H9 (cell line): ENCODE measurements at regions not wholly inside any gene's neighbourhood (a gene's known extent, or its start where the extent isn't known, plus 50 kb on each side); places are given as distances from the start of the nearest gene placed in this dataset.

Source experiments
- DNase-seq: peaks from one replicate; pipeline ENCODE4 v3.0.0-alpha.2; 2017
- H2AFZ ChIP-seq: one replicate; pipeline ENCODE4 v1.6.1; 2013; ENCODE audit warnings: mild to moderate bottlenecking, low read length, control low read depth, moderate library complexity
- H2AK5ac ChIP-seq: 2 replicates; pipeline ENCODE4 v1.6.1; 2013; ENCODE audit warnings: low read length, control low read depth, mixed read lengths; ENCODE audit not compliant: insufficient read length
- H2BK120ac ChIP-seq: one replicate; pipeline ENCODE4 v1.6.1; 2013; ENCODE audit warnings: low read depth, mild to moderate bottlenecking, low read length, control low read depth, inconsistent platforms; ENCODE audit not compliant: poor library complexity, severe bottlenecking
- H2BK12ac ChIP-seq: 2 replicates; pipeline ENCODE4 v1.6.1; 2013; ENCODE audit warnings: low read length, control low read depth, mixed read lengths, low read depth; ENCODE audit not compliant: insufficient read length
- H2BK15ac ChIP-seq: 2 replicates; pipeline ENCODE4 v1.6.1; 2013; ENCODE audit warnings: low read depth, low read length, control low read depth
- H2BK20ac ChIP-seq: one replicate; pipeline ENCODE4 v1.6.1; 2013; ENCODE audit warnings: low read depth, mild to moderate bottlenecking, low read length, control low read depth, inconsistent platforms; ENCODE audit not compliant: poor library complexity, severe bottlenecking
- H2BK5ac ChIP-seq: 2 replicates; pipeline ENCODE4 v1.6.1; 2013; ENCODE audit warnings: low read length, control low read depth, mixed read lengths; ENCODE audit not compliant: insufficient read length
- H3K14ac ChIP-seq: 2 replicates; pipeline ENCODE4 v1.6.1; 2013; ENCODE audit warnings: low read length, control low read depth; ENCODE audit not compliant: insufficient read depth
- H3K18ac ChIP-seq: 2 replicates; pipeline ENCODE4 v1.6.1; 2013; ENCODE audit warnings: low read depth, mild to moderate bottlenecking, mixed read lengths, low read length, control low read depth; ENCODE audit not compliant: insufficient read length
- H3K23ac ChIP-seq: 2 replicates; pipeline ENCODE4 v1.6.1; 2013; ENCODE audit warnings: low read length, control low read depth, mixed read lengths, low read depth; ENCODE audit not compliant: insufficient read length
- H3K23me2 ChIP-seq: 2 replicates; pipeline ENCODE4 v1.6.1; 2013; ENCODE audit warnings: low read depth, mild to moderate bottlenecking, mixed read lengths, low read length, control low read depth; ENCODE audit not compliant: insufficient read length, poor library complexity, severe bottlenecking
- H3K27ac ChIP-seq: 2 replicates; pipeline ENCODE4 v1.5.1; 2013; ENCODE audit warnings: low read length, control low read depth, mixed read lengths, low read depth; ENCODE audit not compliant: insufficient read length
- H3K27me3 ChIP-seq: 2 replicates; pipeline ENCODE4 v1.6.1; 2013; ENCODE audit warnings: low read length, control low read depth, inconsistent platforms; ENCODE audit not compliant: insufficient read depth
- H3K4ac ChIP-seq: 2 replicates; pipeline ENCODE4 v1.6.1; 2013; ENCODE audit warnings: low read depth, mild to moderate bottlenecking, control low read depth, inconsistent platforms, low read length, moderate library complexity
- H3K4me1 ChIP-seq: 2 replicates; pipeline ENCODE4 v1.6.1; 2013; ENCODE audit warnings: low read length, control low read depth, inconsistent platforms; ENCODE audit not compliant: insufficient read depth
- H3K4me2 ChIP-seq: 2 replicates; pipeline ENCODE4 v1.6.1; 2013; ENCODE audit warnings: low read length, control low read depth, mixed read lengths; ENCODE audit not compliant: insufficient read length, insufficient read depth
- H3K56ac ChIP-seq: 2 replicates; pipeline ENCODE4 v1.6.1; 2013; ENCODE audit warnings: low read depth, mild to moderate bottlenecking, mixed read lengths, low read length, control low read depth; ENCODE audit not compliant: insufficient read length
- H3K79me1 ChIP-seq: 2 replicates; pipeline ENCODE4 v1.6.1; 2013; ENCODE audit warnings: low read depth, mild to moderate bottlenecking, moderate library complexity, low read length, control low read depth, inconsistent platforms; ENCODE audit not compliant: insufficient read depth, poor library complexity, severe bottlenecking
- H3K79me2 ChIP-seq: 2 replicates; pipeline ENCODE4 v1.6.1; 2013; ENCODE audit warnings: low read length, control low read depth, inconsistent platforms; ENCODE audit not compliant: insufficient read depth
- H3K9ac ChIP-seq: 2 replicates; pipeline ENCODE4 v1.6.1; 2013; ENCODE audit warnings: low read length, control low read depth, mixed read lengths; ENCODE audit not compliant: insufficient read length; ENCODE audit errors: extremely low read depth
- H3K9me3 ChIP-seq: one replicate; pipeline ENCODE4 v1.6.1; 2013; ENCODE audit warnings: low read depth, low read length, inconsistent platforms; ENCODE audit not compliant: control insufficient read depth
- H3T11ph ChIP-seq: one replicate; pipeline ENCODE4 v1.6.1; 2013; ENCODE audit warnings: mild to moderate bottlenecking, low read length, control low read depth, inconsistent platforms
- H4K20me1 ChIP-seq: one replicate; pipeline ENCODE4 v1.6.1; 2013; ENCODE audit not compliant: control insufficient read depth, insufficient read length, insufficient read depth
- H4K5ac ChIP-seq: 2 replicates; pipeline ENCODE4 v1.6.1; 2013; ENCODE audit warnings: low read depth, mild to moderate bottlenecking, mixed read lengths, low read length, control low read depth; ENCODE audit not compliant: insufficient read length
- H4K8ac ChIP-seq: replicated peaks from 2 replicates; pipeline ENCODE4 v1.6.1; 2013; ENCODE audit warnings: low read length, control low read depth, mixed read lengths, low read depth; ENCODE audit not compliant: insufficient read length
- H4K91ac ChIP-seq: 2 replicates; pipeline ENCODE4 v1.6.1; 2013; ENCODE audit warnings: low read depth, mild to moderate bottlenecking, moderate library complexity, mixed read lengths, low read length, control low read depth; ENCODE audit not compliant: insufficient read length
- H3K27ac Mint-ChIP-seq, 3 experiments: 2 replicates in 2 of 3; 3 replicates in 1 of 3; pipeline ENCODE4 v1.8.0; 2020 to 2021; ENCODE audit warnings: mixed read lengths in 3 of 3, mild to moderate bottlenecking in 1 of 3, moderate library complexity in 1 of 3
- H3K27me3 Mint-ChIP-seq: 2 replicates; pipeline ENCODE4 v1.8.0; 2021; ENCODE audit warnings: low read depth, mild to moderate bottlenecking, moderate library complexity, mixed read lengths
- H3K36me3 Mint-ChIP-seq, 3 experiments: 2 replicates in 2 of 3; 3 replicates in 1 of 3; pipeline ENCODE4 v1.8.0; 2020 to 2021; ENCODE audit warnings: low read depth in 3 of 3, mixed read lengths in 3 of 3; ENCODE audit not compliant: insufficient read depth in 1 of 3
- H3K4me1 Mint-ChIP-seq, 2 experiments: 2 replicates each; pipeline ENCODE4 v1.8.0; 2020; ENCODE audit warnings: mixed read lengths in 2 of 2
- H3K4me3 Mint-ChIP-seq, 2 experiments: 2 replicates in 1 of 2; 3 replicates in 1 of 2; pipeline ENCODE4 v1.8.0; 2020 to 2021; ENCODE audit warnings: mild to moderate bottlenecking in 2 of 2, mixed read lengths in 2 of 2, moderate library complexity in 1 of 2
- H3K9me3 Mint-ChIP-seq, 2 experiments: 2 replicates in 1 of 2; 3 replicates in 1 of 2; pipeline ENCODE4 v1.8.0; 2020; ENCODE audit warnings: mild to moderate bottlenecking in 2 of 2, mixed read lengths in 2 of 2, moderate library complexity in 1 of 2
- CTCF ChIP-seq: fragments of 200-600 bp; sonication (generic); conservative IDR thresholded peaks from 3 replicates; pipeline ENCODE4 v1.8.0; 2021; ENCODE audit warnings: antibody characterized with exemption, mild to moderate bottlenecking
- WGBS: extraction: QIAGEN DNeasy Blood & Tissue Kit; methylation state at CpG from one replicate; pipeline ENCODE4 v1.1.7; 2013; ENCODE audit warnings: missing lambda C conversion rate, low lambda C conversion rate, mixed read lengths; ENCODE audit not compliant: insufficient read length; ENCODE audit errors: extremely low coverage; 5-methylcytosine and 5-hydroxymethylcytosine counted together

GRCh38 chr15:38997841-38998240 lies 433.2 kb upstream of the RASGRP1 start:
- H3K27ac ChIP-seq: no peak overlapping the region
- no peaks in the 10 kb centered on the region for H3K79me1 ChIP-seq
- Mint-ChIP-seq H3K27ac (no peak overlapping the region), H3K36me3 (peaks cover 0 to 3% (median 0%) of the 10 kb centered on the region in 3 experiments; a peak in 1 of 7 replicates), H3K4me1 (no peaks in the 10 kb centered on the region), H3K9me3 (peaks cover 0 to 2% of the 10 kb centered on the region in 2 experiments; a peak in 2 of 5 replicates), H3K4me3 (no peak overlapping the region), H3K27me3 (no peaks in the 10 kb centered on the region; the same call in 1 of the 2 replicates)
- no peak overlapping the region for H2BK12ac ChIP-seq
- no peaks in the 10 kb centered on the region for H3K27me3 ChIP-seq
- H4K8ac ChIP-seq: no peak overlapping the region
- H2BK120ac ChIP-seq: no peak overlapping the region
- no peak overlapping the region for H3K4me2 ChIP-seq
- no peaks in the 10 kb centered on the region for H4K20me1 ChIP-seq
- no peak overlapping the region for H3K23ac ChIP-seq
- no peak overlapping the region for H3K56ac ChIP-seq
- no peaks in the 10 kb centered on the region for H3K23me2 ChIP-seq
- H3K4me1 ChIP-seq: no peaks in the 10 kb centered on the region
- H2AK5ac ChIP-seq: no peak overlapping the region
- no peak overlapping the region for H3T11ph ChIP-seq
- no peak overlapping the region for H4K91ac ChIP-seq
- H2BK15ac ChIP-seq: no peak overlapping the region
- no peak overlapping the region for H3K18ac ChIP-seq
- H2BK5ac ChIP-seq: no peak overlapping the region
- DNase-seq: no peak
- no peaks in the 10 kb centered on the region for H3K79me2 ChIP-seq
- H2AFZ ChIP-seq: no peak overlapping the region
- no peak overlapping the region for H2BK20ac ChIP-seq
- H3K14ac ChIP-seq: no peak overlapping the region
- no peak overlapping the region for H4K5ac ChIP-seq
- WGBS: no CpG with 5 or more reads among the region's 1 CpG
- H3K4ac ChIP-seq: no peak overlapping the region
- no peak for TF ChIP-seq CTCF
- H3K9me3 ChIP-seq: no peaks in the 10 kb centered on the region
- no peak overlapping the region for H3K9ac ChIP-seq
